ENCODE measurements at regions not wholly inside any gene's neighbourhood (a gene's known extent, or its start where the extent isn't known, plus 50 kb on each side); places are given as distances from the start of the nearest gene placed in this dataset.

DNA sequence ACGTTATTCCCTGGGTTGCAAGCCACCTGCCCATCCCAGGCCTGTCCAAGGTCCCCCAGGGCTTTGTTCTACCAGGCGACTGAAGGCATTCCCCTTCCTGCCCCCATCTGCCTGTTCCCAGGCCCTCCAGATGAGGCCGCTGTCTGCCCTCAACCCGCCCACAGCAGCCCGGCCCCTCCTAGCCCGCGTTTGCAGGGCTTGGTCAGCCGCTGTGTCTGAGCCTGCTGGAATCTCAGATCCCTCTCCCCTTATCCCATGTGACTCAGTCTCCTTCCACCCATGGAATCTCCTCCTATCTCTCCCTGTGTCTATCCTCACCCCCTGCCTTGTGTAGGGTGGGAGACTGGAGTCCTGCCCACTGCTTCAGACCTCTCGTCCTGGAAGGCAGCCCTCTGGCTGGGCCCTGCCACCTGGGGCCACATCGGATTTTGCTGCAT lies 186.0 kb upstream of the TNRC6C start:
- no peak for DNase-seq (ENCODE audit: extremely low read depth in 1 of 11, low read depth in 9 of 11, low spot score in 4 of 11)

DNA sequence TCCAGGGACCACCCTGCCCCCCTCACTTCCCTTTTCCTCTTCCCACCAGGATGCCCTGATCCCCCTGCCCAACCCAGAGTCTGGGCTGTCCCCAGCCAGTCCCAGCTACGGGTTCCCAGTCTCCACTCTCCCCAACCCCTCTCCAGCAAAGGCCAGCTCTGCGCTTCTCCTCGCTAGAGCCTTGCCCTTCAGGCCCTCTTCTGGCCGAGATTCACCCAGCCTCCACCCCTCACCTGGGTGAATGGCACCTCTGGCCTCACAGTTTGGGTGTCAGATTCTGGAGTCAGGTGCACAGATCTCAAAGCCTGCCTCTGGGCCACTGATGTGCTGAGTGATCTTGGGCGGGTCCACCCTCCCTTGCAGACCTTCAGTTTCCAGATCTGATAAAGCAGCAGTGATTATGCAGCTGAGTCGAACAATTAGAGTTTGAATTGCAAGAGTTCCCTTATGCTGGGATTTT lies 185.6 kb upstream of the TNRC6C start:
- DNase-seq (ENCODE audit: extremely low read depth in 1 of 11, low read depth in 9 of 11, low spot score in 4 of 11) = no peak

- no peak for DNase-seq (ENCODE audit: extremely low read depth in 1 of 11, low read depth in 9 of 11, low spot score in 4 of 11)
Observed at GRCh38 chr17:77774182-77774581, 184.3 kb upstream of the TNRC6C start.

GRCh38 chr17:77778636-77779489 lies 179.6 kb upstream of the TNRC6C start:
- peak in 1 of 11 donors; percentile 19 for DNase-seq (ENCODE audit: extremely low read depth in 1 of 11, low read depth in 9 of 11, low spot score in 4 of 11)

- no peak for DNase-seq (ENCODE audit: extremely low read depth in 1 of 11, low read depth in 9 of 11, low spot score in 4 of 11)
Observed at GRCh38 chr17:77779711-77780539, 178.6 kb upstream of the TNRC6C start.

GRCh38 chr17:77781536-77781935 lies 177.0 kb upstream of the TNRC6C start:
- DNase-seq (ENCODE audit: extremely low read depth in 1 of 11, low read depth in 9 of 11, low spot score in 4 of 11) = no peak

DNA sequence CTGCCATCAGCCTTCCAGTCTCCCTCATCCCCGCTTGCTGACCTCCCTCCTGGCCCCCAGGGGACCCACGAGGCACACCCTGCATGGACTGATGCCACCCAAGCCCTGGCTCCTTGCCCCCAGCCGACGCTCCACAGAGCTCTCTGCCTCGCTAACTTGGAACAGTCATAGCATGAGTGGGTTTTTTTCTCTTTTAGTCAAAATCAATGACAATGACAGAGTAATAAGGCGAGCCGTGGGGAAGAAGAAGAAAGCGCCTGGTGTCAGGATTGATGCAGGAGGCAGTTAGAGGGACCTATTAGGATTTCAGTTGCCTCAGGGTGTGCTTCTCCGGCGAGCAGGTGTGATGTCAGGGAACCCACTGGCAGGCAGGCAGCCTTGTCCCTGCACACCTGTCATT lies 176.3 kb upstream of the TNRC6C start:
- DNase-seq (ENCODE audit: extremely low read depth in 1 of 11, low read depth in 9 of 11, low spot score in 4 of 11) = no peak

DNA sequence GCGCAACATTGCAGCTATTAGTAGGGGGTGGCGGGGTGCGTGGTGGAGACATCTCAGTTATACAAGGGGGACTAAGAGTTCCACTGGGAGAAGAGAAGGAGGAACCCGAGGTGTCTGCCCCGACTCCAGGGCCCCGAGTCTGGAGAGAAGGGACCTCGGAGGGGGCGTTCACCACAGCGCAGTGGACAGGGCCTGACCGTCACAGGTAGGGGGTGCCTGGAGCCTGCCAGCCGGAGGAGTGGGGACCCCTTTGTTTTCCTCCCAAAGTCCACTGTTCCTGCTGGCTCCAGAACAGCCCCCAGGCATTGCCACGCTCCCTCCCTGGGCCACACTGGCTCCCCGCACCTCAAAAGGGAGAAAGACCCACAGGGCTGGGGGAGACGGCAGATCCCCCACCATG lies 175.9 kb upstream of the TNRC6C start:
- no peak for DNase-seq (ENCODE audit: extremely low read depth in 1 of 11, low read depth in 9 of 11, low spot score in 4 of 11)

DNA sequence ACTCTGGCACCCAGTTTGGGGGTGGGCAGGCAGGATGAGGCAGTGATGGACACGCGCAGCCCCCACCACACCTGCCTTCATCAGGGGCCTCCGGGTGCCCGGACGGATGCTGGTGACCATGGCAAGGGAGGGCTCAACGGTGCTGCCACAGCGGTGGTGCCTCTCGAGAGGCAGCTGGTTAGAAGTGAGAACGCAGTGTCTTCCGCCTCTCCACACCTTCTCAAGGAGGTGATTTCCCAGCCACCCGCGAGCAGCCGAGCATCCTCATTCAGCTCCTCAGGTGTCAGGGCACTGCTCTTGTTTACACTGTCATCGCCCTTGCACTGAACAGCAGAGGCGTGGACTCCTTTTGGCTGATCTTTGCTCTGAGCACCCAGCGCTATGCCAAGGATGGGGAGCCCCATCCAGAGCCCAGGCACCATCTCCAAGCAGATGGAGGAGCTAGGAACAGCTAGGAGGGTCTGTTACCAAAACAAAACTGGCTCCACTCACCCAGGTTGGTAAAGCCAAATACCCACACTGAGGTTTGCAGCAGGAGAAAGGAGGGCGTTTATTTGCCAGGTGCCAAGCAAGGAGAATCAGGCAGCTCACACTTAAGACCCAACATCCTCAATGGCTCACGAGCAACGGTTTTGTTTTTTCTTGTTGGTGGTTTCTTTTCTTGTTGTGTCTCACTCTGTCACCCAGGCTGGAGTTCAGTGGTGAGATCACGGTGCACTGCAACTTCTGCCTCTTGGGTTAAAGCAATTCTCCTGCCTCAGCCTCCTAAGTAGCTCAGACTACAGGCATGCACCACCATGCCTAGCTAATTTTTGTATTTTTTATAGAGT lies 174.3 kb upstream of the TNRC6C start:
- no peak for DNase-seq (ENCODE audit: extremely low read depth in 1 of 11, low read depth in 9 of 11, low spot score in 4 of 11)

DNA sequence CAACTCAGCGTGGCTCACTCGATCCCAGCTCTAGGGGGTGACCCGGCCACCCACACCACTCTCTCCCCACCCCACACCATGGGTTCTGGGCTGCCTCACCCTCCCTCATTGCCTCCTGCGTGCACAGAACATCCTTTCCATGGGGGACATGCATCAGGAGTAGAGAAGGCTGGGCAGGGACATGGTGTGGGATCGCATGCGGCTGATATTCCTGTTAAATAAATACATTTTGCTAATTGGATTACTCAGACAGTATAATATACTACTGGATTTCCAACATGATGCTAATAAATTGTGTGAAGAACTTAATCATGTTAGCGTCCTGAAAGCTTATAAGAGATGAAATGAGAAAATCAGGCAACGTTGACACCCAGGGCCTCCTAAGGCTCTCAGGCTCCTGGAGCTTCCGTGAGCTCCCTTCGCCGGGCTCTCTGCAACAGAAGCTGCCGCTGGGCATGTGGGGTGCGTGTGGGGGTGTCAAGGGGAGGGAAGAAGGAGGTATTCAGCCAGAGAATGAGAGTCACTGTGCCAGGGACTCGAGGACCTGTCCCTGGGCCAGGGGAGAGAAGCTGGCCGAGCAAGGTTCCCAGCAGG lies 173.1 kb upstream of the TNRC6C start:
- DNase-seq (ENCODE audit: extremely low read depth in 1 of 11, low read depth in 9 of 11, low spot score in 4 of 11) = no peak

DNA sequence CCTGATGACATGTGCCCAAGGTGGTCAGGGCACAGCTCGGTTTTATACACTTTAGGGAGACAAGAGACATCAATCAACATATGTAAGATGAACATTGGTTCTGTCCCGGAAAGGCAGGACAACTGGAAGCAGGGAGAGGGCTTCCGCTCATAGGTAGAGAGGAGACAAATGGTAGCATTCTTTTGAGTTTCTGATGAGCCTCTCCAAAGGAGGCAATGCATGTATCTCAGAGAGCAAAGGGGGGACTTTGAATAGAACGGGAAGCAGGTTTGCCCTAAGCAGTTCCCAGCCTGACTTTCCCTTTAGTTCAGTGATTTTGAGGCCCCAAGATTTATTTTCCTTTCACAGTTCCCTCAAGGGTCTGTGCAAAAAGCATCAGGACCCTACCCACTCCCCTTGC lies 172.4 kb upstream of the TNRC6C start:
- DNase-seq (ENCODE audit: extremely low read depth in 1 of 11, low read depth in 9 of 11, low spot score in 4 of 11) = no peak

DNA sequence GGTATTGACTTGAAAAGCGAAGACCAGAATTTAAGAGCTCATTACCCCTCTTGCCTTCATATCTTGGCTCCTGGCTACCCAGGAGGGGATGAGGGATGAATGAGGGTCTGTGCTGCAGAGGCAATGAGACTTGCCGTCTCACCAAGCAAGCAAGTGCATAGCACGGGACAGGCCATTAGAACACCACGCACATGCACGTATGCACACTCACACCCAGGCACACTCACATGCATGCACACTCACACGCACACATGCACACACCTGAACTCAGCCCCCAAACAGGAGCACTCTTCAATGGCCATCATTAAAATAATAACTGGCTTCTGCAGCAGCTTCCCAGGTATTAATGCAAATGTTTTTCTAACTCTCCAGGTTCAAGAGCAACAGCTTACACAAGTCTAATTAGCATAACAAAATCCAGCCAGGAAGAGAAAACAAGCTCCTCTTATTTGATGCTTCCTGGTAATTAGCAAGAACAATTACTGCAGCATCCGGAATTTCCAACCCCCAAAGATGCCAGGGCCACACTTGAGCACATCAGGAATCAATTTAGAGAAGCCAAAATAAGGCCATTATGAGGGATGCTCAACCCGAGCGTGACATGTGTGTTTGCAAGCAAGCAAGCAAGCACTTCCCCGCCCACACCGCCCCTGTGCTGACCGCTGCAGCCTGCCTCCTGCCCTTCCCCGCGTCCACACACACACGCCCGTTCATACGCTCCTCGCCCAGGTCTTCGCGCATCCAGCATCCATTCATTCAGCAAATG lies 171.6 kb upstream of the TNRC6C start:
- peak in 1 of 11 donors; percentile 24 for DNase-seq (ENCODE audit: extremely low read depth in 1 of 11, low read depth in 9 of 11, low spot score in 4 of 11)

- DNase-seq (ENCODE audit: extremely low read depth in 1 of 11, low read depth in 9 of 11, low spot score in 4 of 11) = no peak
Observed at GRCh38 chr17:77790143-77790829, 168.2 kb upstream of the TNRC6C start.

- DNase-seq (ENCODE audit: extremely low read depth in 1 of 11, low read depth in 9 of 11, low spot score in 4 of 11) = no peak
Observed at GRCh38 chr17:77792626-77793025, 165.9 kb upstream of the TNRC6C start.

DNA sequence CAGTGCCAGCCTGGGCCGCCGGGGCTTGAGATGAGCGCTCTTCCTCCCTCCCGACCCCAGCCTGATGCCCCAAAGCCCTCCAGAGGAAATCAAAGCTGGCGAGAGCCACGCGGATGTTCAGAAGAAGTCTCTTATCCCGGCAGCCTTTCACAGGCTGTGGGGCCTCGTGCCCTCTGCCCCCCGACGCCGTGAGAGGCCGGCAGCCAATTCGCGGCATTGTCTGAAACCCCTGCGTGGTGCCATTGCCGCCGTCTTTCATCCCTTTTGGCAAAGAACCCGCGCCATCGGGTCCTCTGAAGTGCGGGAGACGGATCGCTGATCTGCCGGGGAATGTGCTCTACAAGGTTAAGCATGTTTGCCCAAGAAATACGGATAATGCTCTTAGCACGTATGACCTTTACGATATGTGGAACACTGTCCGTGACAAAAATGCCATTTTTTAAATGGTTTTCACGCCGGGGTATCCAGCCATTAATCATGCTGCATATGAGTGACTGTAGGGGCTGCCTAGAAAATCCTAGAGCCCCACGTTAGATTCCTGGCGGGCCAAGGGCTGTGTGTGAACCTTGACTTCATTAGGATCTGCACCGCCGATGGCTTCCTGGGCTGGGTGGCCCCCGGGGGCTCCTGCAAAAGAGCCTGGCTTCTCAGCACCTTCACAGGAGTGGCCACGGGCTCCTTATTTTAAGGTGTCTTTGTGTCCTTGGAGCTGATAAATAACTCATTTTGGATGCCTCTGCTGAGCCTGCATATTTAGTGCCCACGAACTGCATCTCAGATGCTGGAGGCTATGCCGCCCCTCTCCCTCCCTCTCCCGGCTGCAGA lies 165.1 kb upstream of the TNRC6C start:
- DNase-seq (ENCODE audit: extremely low read depth in 1 of 11, low read depth in 9 of 11, low spot score in 4 of 11) = no peak

GRCh38 chr17:77793971-77794235 lies 164.6 kb upstream of the TNRC6C start:
- no peak for DNase-seq (ENCODE audit: extremely low read depth in 1 of 11, low read depth in 9 of 11, low spot score in 4 of 11)

- DNase-seq (ENCODE audit: extremely low read depth in 1 of 11, low read depth in 9 of 11, low spot score in 4 of 11) = no peak
Observed at GRCh38 chr17:77794846-77795245, 163.7 kb upstream of the TNRC6C start.

Measured in renal cortex interstitium (tissue), 11 donors.